Heart left ventricle (tissue), 13 donors: ENCODE measurements at regions not wholly inside any gene's neighbourhood (a gene's known extent, or its start where the extent isn't known, plus 50 kb on each side); places are given as distances from the start of the nearest gene placed in this dataset.

Experiments used
- CTCF ChIP-seq, 12 donors: fragments of 200-600 bp; sonication (generic) in 4 of 12; IDR thresholded peaks; one replicate each; pipeline versions ENCODE4 v1.5.0 to v1.8.0; 2018 to 2022; ENCODE audit warnings: antibody characterized with exemption in 12 of 12, mild to moderate bottlenecking in 5 of 12
- POLR2A ChIP-seq, 2 donors: fragments of 450-650 bp; IDR thresholded peaks; one replicate each; pipeline ENCODE4 v1.6.1; 2017; ENCODE audit warnings: antibody characterized with exemption in 2 of 2, mild to moderate bottlenecking in 2 of 2, moderate library complexity in 2 of 2
- donor health status: ischemic (EF 13 %, LVEDD 7.1; RV severe dilation, severe dysfunction).
- donor health status: DM: no; HTN: yes; CAD: no.
- donor health status: DM: no; HTN: no; CAD: no.
- donor health status: ischemic (EF 25% LVEDD 6.9; RV normal size, moderate dysfunction).
- donor health status: ischemic (EF 25% LVEDD 5.7; RV mildly dilated, moderate dysfunction).
- donor health status: ischemic (EF 35%, LVEDD 5.7; RV mildly dilated, moderate dysfunction).
- donor health status: nonischemic (EF 11% LVEDD 7.7; RV severe dilation, severe dysfunction).
- donor health status: DM: yes; HTN: yes; CAD: no.
- donor health status: PGD.
- donor health status: ischemic (EF 29% LVEDD 5.4; RV normal size, mild dysfunction).
- donor health status: nonischemic (EF 23%, LVEDD 6.1; RV moderate dilation, normal function).

GRCh38 chr2:17422061-17422460 is 96.2 kb downstream of the RAD51AP2 start:
- no peak for TF ChIP-seq CTCF (IDR thresholded peaks at IDR 0.05)
- no peak for TF ChIP-seq POLR2A (IDR thresholded peaks at IDR 0.05)
